GM19395 (cell line): ENCODE measurements at regions not wholly inside any gene's neighbourhood (a gene's known extent, or its start where the extent isn't known, plus 50 kb on each side); places are given as distances from the start of the nearest gene placed in this dataset.
"Not testable (repeated sequence)": the region's sequence is repeated elsewhere in the genome, so short reads cannot be mapped to it uniquely, and the experiment has no call there.

Experiments used
- ATAC-seq: cut with Tn5 transposase; IDR thresholded peaks from one replicate; pipeline ENCODE4 v1.9.1; 2021; ENCODE audit warnings: mild to moderate bottlenecking, moderate library complexity; ENCODE audit not compliant: unreplicated experiment

- no peak for ATAC-seq
These were observed 268.9 kb upstream of the RBMS3 start for GRCh38 chr3:29011966-29012365.

DNA sequence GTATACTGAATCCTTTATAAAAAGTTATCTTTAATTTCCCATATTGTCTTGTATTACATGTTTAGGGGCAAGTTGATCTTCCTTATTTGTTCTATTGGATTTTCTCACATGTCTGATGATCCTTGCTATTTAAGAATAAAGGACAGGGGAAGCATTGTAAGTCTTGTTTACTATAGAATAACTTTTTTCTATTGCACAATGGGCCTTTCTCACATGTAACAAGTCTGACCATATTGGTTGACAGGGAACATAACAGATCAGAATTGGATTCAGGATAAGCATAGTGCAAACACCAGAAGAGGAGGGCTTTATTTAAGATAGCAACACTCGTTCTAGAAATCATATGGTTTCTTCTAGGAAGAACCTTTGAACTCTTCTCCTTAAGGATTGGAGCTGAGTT lies 257.9 kb upstream of the RBMS3 start:
- no peak for ATAC-seq

DNA sequence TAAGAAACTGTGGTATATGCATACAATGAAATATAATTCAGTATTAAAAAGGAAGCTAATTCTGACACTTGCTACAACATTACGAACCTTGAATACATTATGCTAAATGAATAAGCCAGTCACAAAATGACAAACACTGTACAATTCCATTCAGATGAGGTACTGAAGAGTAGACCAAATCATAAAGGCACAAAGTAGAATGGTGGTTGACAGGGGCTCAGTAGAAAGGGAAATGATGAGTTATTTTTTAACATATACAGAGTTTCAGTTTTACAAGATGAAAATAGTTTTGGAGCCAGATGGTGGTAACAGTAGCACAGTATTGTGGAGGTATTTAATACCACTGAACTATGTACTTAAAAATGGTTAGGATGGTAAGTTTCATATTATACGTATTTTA lies 254.6 kb upstream of the RBMS3 start:
- ATAC-seq: peak; percentile 98

DNA sequence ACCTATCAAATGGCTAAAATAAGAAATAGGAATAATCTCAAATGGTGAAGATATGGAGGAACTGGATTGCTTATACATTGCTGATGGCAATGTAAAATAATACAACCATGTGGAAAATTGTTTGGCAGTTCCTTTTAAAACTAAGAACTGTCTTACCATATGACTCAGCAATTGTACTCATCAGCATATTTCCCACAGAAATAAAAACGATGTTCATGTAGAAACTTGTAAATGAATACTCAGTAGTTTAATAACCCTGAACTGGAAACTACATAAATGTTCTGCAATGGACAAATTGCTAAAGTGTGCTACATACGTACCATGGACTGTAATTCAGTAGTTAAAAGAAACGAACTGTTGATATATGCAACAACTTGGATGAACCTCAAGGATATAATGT lies 253.9 kb upstream of the RBMS3 start:
- ATAC-seq: peak; percentile 49

GRCh38 chr3:29031175-29031574 lies 249.7 kb upstream of the RBMS3 start:
- ATAC-seq: not testable (repeated sequence)

DNA sequence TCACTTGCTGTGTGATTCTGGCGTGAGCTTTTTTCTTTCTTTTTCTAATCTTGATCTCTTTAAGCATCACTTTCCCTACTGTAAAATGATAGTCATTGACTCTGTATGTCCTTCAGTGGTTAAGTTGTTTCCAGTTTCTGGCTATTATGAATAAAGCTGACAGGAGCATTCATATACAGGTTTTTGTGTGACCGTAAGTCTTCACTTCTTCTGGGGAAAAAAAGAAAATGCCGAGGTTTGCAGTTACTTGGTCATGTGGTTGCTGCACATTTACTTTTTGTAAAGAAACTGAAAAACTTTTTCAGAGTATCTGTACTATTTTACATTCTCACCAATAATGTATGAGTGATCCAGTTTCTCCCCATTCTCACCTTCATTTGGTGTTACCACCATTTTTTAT lies 247.4 kb upstream of the RBMS3 start:
- no peak for ATAC-seq

GRCh38 chr3:29050155-29050554 lies 230.7 kb upstream of the RBMS3 start:
- ATAC-seq: no peak

GRCh38 chr3:29057326-29057725 lies 223.5 kb upstream of the RBMS3 start:
- ATAC-seq: no peak

DNA sequence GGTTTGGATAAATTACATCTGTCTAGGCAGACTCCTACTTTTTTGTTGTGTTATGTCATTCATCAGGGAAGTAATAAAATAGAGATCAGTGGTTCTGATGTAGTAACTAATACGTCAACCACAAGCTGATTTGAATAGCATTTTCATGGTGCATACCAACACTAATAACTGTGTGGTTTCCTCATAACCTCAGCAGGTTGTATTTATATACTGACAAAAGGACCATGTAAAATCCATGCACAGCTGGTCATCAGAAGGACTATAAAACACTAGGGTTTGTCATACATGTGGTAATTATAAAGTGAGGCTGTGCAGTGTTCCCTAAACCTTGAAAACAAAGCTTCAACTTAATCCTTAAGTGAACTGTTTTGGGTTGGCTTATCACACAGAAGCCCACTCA lies 216.8 kb upstream of the RBMS3 start:
- no peak for ATAC-seq

GRCh38 chr3:29065211-29065785 lies 215.6 kb upstream of the RBMS3 start:
- ATAC-seq: no peak

GRCh38 chr3:29067007-29067406 lies 213.9 kb upstream of the RBMS3 start:
- ATAC-seq: no peak

DNA sequence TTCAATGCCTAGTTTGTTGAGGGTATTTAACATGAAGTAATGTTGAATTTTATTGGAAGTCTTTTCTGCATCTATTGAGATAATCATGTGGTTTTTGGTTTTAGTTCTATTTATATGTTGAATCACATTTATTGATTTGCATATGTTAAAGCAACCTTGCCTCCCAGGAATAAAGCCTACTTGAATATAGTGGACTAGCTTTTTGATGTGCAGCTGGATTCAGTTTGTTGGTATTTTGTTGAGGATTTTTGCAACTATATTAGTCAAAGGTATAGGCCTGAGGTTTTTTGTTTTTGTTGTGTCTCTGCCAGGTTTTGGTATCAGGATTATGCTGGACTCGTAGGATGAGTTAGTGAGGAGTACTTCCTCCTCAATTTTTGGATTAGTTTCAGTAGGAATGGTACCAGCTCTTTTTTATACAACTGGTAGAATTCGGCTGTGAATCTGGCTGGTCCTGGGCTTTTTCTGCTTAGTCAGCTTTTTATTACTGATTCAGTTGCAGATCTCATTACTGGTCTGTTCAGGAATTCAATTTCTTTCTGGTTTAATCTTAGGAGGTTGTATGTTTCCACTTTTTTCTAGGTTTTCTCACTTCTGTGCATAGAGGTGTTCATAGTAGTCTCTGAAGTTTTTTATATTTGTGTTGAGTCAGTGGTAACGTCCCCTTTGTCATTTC lies 209.8 kb upstream of the RBMS3 start:
- no peak for ATAC-seq

GRCh38 chr3:29072611-29073010 lies 208.3 kb upstream of the RBMS3 start:
- no peak for ATAC-seq

DNA sequence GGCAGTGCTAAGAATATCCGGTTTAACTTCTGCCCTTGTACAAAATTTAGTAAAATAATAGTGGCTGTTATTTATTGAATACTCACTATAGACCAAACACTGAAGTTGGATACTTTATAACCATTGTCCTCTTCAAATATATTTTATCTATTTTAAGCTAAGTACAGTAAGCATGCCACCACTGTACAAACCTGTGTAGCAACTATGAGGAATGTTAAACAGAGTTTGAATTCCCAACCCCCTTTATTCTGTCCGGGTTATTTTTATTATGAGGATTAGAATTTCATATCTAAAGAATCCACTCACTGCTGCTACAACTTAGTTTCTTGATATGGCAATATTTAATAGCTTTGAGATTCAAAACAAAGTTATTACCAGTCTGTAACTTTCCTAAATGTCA lies 203.5 kb upstream of the RBMS3 start:
- no peak for ATAC-seq

- ATAC-seq: no peak
These were observed 201.5 kb upstream of the RBMS3 start for GRCh38 chr3:29079358-29079757.

- no peak for ATAC-seq
These were observed 199.9 kb upstream of the RBMS3 start for GRCh38 chr3:29080967-29081366.

DNA sequence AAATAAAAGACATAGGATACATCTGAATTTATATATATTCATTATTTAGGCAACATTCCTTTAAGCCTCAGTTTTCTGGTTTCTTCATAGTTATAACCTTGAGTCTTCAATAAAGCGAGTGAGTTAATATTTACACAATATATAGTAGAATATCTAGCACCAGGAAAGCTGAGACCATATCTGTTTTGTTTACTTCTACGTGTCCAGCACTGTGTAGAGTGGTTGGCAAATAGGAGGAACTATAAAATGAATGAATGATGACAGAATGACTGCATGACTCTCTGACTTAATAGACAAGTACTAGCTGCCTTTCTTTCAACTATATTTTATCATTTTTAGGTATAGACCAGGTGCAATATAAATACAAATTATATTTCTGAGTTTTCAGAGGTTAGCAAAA lies 197.8 kb upstream of the RBMS3 start:
- ATAC-seq: no peak

GRCh38 chr3:29083676-29084075 lies 197.2 kb upstream of the RBMS3 start:
- ATAC-seq: no peak

GRCh38 chr3:29088579-29088978 lies 192.3 kb upstream of the RBMS3 start:
- no peak for ATAC-seq

DNA sequence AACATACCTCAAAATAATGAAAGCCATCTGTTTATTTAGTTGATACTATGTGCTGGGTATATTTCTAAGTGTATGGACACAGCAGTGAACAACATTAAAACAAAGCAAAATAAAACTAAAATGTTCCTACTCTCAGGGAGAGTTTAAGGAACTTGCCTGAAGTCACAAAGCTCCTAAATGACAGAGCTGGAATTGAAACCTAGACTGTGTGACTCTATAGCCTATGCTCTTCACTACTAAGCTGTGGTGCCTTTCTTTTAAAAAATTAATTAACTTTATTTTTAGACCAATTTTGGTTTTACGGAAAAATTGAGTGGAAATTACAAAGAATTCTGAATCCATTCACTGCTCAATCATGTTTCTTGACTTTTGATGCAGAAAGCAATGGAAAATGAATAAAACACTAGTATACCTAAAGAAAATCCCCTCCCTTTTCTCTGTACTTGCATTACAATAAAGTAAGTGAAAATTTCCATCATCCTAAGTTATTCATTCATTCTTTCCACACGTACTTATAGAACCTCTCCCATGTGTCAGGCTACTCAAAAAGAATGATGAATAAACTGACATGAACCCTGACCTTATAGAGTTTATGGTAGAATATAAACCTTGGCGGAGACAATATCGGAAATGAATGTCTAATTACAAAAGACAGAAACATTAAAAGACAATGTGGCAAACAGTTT lies 189.8 kb upstream of the RBMS3 start:
- no peak for ATAC-seq

GRCh38 chr3:29091599-29092189 lies 189.2 kb upstream of the RBMS3 start:
- no peak for ATAC-seq

- ATAC-seq: no peak
These were observed 188.5 kb upstream of the RBMS3 start for GRCh38 chr3:29092348-29092747.
